ENCODE measurements at regions not wholly inside any gene's neighbourhood (a gene's known extent, or its start where the extent isn't known, plus 50 kb on each side); places are given as distances from the start of the nearest gene placed in this dataset.

DNA sequence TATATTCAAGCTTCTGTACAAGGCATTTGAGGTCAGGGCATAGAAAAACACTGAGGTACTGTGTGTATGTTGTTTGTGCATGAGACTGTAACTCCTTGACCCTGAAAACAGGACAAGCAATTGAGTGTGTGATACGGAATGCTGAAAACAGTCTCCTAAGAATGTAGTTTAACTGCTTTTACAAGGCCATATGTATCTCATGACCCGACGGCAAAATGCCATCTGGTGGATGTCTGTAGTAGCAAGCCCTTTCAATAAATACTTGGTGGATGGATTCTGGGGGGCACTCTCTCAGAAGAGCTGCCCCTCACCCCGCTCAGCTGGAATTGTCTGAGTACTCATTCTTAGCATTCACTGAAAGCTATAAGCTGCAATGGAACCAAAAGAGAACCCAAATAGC is 69.3 kb upstream of the EYS start:
- TF ChIP-seq PAX5 (IDR thresholded peaks at IDR 0.05; ENCODE audit: insufficient read depth, low read length, severe bottlenecking) (no peak), POLR2A (IDR thresholded peaks at IDR 0.05; ENCODE audit: low read depth, low read length) (no peak), TAF1 (IDR thresholded peaks at IDR 0.05; ENCODE audit: low read depth, low read length) (no peak), POLR2AphosphoS5 (IDR thresholded peaks at IDR 0.05; ENCODE audit: low read depth, low read length) (no peak), SPI1 (IDR thresholded peaks at IDR 0.05; ENCODE audit: low read depth, low read length) (no peak)

All from GM12891 (cell line).